ENCODE measurements at regions not wholly inside any gene's neighbourhood (a gene's known extent, or its start where the extent isn't known, plus 50 kb on each side); places are given as distances from the start of the nearest gene placed in this dataset.

DNA sequence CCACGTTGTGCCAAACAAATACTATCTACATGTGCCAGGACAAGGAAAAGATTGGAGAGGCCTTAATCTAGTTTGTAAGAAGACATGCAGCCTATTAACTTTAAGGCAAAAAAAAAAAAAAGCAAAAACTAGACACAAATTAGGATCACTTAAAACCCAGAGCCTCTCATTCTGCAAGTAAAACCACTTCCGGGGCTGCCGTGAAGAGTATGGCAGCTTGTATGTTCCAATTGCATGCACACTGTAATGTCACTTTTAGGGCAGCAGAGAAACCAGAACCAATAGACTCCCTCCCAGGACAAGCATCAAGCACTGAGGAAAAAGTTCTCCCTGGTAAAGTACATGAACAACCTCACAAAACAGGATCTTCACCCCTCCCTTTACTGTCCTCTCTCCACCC lies 70.6 kb downstream of the RSL24D1 start:
- TF ChIP-seq, protein P1, sequence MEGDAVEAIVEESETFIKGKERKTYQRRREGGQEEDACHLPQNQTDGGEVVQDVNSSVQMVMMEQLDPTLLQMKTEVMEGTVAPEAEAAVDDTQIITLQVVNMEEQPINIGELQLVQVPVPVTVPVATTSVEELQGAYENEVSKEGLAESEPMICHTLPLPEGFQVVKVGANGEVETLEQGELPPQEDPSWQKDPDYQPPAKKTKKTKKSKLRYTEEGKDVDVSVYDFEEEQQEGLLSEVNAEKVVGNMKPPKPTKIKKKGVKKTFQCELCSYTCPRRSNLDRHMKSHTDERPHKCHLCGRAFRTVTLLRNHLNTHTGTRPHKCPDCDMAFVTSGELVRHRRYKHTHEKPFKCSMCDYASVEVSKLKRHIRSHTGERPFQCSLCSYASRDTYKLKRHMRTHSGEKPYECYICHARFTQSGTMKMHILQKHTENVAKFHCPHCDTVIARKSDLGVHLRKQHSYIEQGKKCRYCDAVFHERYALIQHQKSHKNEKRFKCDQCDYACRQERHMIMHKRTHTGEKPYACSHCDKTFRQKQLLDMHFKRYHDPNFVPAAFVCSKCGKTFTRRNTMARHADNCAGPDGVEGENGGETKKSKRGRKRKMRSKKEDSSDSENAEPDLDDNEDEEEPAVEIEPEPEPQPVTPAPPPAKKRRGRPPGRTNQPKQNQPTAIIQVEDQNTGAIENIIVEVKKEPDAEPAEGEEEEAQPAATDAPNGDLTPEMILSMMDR (IDR thresholded peaks at IDR 0.05; ENCODE audit: control insufficient read depth, insufficient read depth, low read depth, low read length, missing control alignments), result no peak
- DNase-seq (ENCODE audit: low read depth), result no peak
- H3K4me3 ChIP-seq (ENCODE audit: control insufficient read depth, low read depth, low read length), result no peak overlapping the region

DNA sequence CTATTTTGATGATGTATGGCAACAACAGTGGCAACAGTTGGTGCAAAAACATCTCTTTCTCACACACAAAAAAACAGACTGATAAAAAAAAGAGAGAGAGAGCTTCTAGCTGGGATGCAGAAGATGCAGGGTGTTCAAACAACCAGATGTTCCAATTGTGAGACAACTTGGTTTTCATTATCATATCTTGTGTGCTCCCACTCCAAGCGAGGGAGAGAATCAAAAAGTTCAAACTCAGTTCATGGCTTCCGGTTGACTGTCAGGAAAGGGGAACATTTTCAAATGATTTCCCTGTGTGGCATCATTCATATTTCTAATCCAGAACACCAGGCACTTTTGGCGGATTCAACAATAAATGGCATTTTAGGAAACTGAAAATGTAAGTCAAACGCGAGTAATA lies 72.1 kb downstream of the RSL24D1 start:
- no peak overlapping the region for H3K4me3 ChIP-seq (ENCODE audit: control insufficient read depth, low read depth, low read length)
- TF ChIP-seq, protein P1 (IDR thresholded peaks at IDR 0.05; ENCODE audit: control insufficient read depth, insufficient read depth, low read depth, low read length, missing control alignments), result no peak
- DNase-seq (ENCODE audit: low read depth), result no peak

DNA sequence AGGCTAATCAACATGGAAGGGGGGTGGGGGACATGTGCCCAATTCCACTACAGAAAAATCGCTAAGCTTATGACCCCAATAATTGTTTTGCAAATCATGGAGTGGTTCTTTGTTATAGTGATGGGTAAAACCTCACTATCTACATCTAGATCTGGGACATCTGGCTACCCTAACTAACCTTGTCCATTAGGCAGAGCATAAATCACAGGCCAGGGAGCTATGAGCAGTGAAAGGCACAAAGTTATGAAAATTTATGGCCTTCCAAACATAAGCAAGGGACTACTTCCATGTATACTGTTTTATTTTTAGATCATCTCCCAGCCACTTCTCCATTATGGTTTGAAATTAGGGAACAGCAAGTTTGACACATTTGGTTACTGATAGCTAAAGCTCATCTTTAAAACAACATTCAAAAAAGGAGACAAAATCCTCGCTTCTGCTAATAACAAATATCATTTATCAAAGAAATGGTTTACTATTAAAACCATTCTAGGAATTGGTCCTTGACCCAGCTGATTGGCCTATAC lies 78.3 kb downstream of the RSL24D1 start:
- no peak overlapping the region for H3K4me3 ChIP-seq (ENCODE audit: control insufficient read depth, low read depth, low read length)
- TF ChIP-seq, protein P1 (IDR thresholded peaks at IDR 0.05; ENCODE audit: control insufficient read depth, insufficient read depth, low read depth, low read length, missing control alignments), result no peak
- no peak for DNase-seq (ENCODE audit: low read depth)

DNA sequence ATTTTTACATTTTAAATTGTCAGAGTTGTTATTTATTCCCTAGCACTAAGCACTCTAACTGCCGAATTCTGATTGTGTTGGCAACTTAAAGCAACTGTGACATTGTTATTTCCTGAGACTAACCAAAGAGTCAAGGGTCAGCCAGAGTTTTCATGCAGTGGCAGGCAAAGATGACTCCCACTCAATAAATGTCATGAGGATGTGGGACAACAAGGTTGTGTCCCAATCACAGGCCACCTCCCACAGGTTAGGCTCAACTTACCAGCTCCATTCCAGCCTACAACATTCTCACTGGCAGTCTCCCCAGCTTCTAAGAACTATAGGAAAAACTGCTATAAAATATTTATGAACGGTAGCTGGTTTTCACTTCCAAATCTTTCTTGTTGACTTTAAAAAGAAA lies 80.1 kb downstream of the RSL24D1 start:
- H3K4me3 ChIP-seq (ENCODE audit: control insufficient read depth, low read depth, low read length), result no peak overlapping the region
- DNase-seq (ENCODE audit: low read depth), result no peak
- TF ChIP-seq, protein P1 (IDR thresholded peaks at IDR 0.05; ENCODE audit: control insufficient read depth, insufficient read depth, low read depth, low read length, missing control alignments), result no peak

DNA sequence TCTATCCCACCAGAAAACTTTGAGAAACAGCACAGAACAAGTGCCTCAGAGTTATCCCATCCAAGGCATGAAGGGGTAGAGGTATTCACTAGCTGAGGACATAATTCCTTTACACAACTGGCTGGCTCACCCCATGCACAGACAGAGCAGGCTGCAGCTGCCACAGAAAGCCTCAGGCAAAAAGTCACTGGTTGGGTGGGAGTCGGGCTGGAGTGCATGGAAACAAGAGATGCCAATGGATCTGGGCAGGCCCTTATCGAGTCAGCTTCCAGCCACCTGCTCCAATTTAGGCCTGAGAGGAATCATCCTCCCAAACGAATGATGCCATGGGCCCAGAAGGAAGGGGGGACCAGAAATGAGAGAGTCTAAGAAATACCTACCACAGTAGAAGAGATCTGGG lies 83.0 kb downstream of the RSL24D1 start:
- TF ChIP-seq, protein P1 (IDR thresholded peaks at IDR 0.05; ENCODE audit: control insufficient read depth, insufficient read depth, low read depth, low read length, missing control alignments), result no peak
- DNase-seq (ENCODE audit: low read depth), result no peak

DNA sequence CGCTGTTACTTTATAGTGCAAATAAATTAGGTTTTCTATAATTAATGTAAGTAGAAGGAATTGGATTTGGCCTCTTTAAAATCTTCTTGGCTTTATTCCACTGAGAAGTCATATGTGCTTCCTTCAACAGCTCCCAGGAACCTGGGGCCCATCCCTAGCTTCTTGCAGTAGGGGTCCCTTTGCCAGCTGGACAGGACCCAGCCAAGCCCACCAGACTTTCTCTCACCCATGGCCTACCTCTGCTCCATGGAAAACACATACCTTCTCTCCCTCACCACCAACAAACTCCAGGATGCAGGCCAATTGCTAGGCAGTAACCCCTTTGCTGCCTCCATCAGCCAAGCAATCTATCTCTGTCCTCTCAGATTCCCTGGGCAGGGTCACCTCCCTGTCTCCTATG lies 84.0 kb downstream of the RSL24D1 start:
- no peak overlapping the region for H3K4me3 ChIP-seq (ENCODE audit: control insufficient read depth, low read depth, low read length)
- no peak for DNase-seq (ENCODE audit: low read depth)
- TF ChIP-seq, protein P1 (IDR thresholded peaks at IDR 0.05; ENCODE audit: control insufficient read depth, insufficient read depth, low read depth, low read length, missing control alignments), result no peak

More for the DNA sequence above, 83.0 kb downstream of the RSL24D1 start:
- no peak overlapping the region for H3K4me3 ChIP-seq (ENCODE audit: control insufficient read depth, low read depth, low read length)

DNA sequence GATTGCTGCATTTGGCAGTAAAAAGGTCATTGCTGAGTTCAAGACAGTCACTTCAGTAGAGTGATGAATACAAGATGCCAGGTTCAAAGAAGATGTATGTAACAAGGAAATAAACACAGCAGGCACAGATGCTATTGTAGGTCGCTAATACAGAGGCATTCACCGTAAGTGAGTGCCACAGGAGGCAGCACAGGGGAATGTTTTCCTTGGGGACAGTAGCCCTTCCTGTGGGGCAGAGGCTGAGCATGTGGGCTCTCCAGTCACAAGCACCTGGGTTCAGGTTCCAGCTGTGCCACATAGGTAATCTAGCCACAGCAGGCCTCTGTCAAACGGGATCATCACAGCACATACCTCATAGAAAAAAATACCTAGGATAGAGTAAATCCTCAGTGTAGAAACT lies 86.3 kb downstream of the RSL24D1 start:
- TF ChIP-seq, protein P1 (IDR thresholded peaks at IDR 0.05; ENCODE audit: control insufficient read depth, insufficient read depth, low read depth, low read length, missing control alignments), result no peak
- no peak overlapping the region for H3K4me3 ChIP-seq (ENCODE audit: control insufficient read depth, low read depth, low read length)
- no peak for DNase-seq (ENCODE audit: low read depth)
